ENCODE measurements at regions not wholly inside any gene's neighbourhood (a gene's known extent, or its start where the extent isn't known, plus 50 kb on each side); places are given as distances from the start of the nearest gene placed in this dataset.

DNA sequence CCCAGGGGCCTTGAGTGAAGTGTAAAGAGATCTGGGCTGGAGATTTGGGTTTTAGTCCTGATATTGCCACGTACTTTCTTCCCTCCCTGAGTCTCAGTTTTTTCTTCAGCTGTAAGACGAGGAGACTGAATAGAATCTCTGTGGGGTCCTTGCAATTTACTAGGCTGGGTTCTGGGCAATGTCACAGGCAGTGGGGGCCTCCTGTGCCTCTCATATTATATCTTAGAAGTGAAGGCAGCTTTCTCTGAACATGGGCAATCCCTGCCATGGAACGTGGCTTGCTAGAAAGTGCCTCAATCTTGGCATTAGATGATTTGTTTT, 62.0 kb upstream of the PTPRJ start:
- H3K9me3 ChIP-seq, result no peaks in the 10 kb centered on the region
- 22 to 25% methylated on average over 3 of the region's 3 CpGs for WGBS, 2 donors
- no peaks in the 10 kb centered on the region for H3K27me3 ChIP-seq
- H3K36me3 ChIP-seq, result no peaks in the 10 kb centered on the region
- peak overlapping the region in 3 of 4 donors; percentile 13 to 27 (median 24) for H3K4me3 ChIP-seq
- no peak for TF ChIP-seq POLR2A (IDR thresholded peaks at IDR 0.05)
- no peak for TF ChIP-seq EP300 (IDR thresholded peaks at IDR 0.05)
- ATAC-seq (ENCODE audit: low FRiP score in 2 of 2) (no peak), DNase-seq (no peak)
- peaks cover 43 to 60% (median 52%) of the 10 kb centered on the region in 4 donors for H3K4me1 ChIP-seq
- peak overlapping the region; percentile 69 to 83 (median 78) for H3K27ac ChIP-seq

- Histone ChIP-seq H3K4me3 (peak overlapping the region in 3 of 4 donors; percentile 13 to 27 (median 24)), H3K4me1 (peaks cover 43 to 64% (median 54%) of the 10 kb centered on the region in 4 donors), H3K27ac (peak overlapping the region; percentile 69 to 83 (median 78)), H3K9me3 (no peaks in the 10 kb centered on the region), H3K27me3 (no peaks in the 10 kb centered on the region), H3K36me3 (no peaks in the 10 kb centered on the region)
- DNase-seq, result peak in 1 of 2 donors; percentile 96
- TF ChIP-seq POLR2A (IDR thresholded peaks at IDR 0.05) (peak in 1 of 4 donors; percentile 62), CTCF (IDR thresholded peaks at IDR 0.05) (no peak), POLR2AphosphoS5 (IDR thresholded peaks at IDR 0.05) (peak; percentile 69 to 76), EP300 (IDR thresholded peaks at IDR 0.05) (peak in 3 of 4 donors; percentile 7 to 67 (median 47))
- ATAC-seq (ENCODE audit: low FRiP score in 2 of 2), result peak; percentile 93 to 96
- WGBS, 2 donors, result 26 to 30% methylated on average over 11 of the region's 11 CpGs
Measured at GRCh38 chr11:47917599-47918369, 62.6 kb upstream of the PTPRJ start.

GRCh38 chr11:47916361-47916841, 64.0 kb upstream of the PTPRJ start:
- 44 to 51% methylated on average over 9 of the region's 9 CpGs for WGBS, 2 donors
- no peak for DNase-seq
- Histone ChIP-seq H3K4me1 (peaks cover 43 to 68% (median 55%) of the 10 kb centered on the region in 4 donors), H3K9me3 (no peaks in the 10 kb centered on the region), H3K27ac (peak overlapping the region; percentile 40 to 83 (median 73)), H3K36me3 (no peaks in the 10 kb centered on the region), H3K4me3 (no peak overlapping the region), H3K27me3 (no peaks in the 10 kb centered on the region)
- TF ChIP-seq POLR2AphosphoS5 (IDR thresholded peaks at IDR 0.05) (peak in 1 of 2 donors; percentile 38), CTCF (IDR thresholded peaks at IDR 0.05) (no peak), EP300 (IDR thresholded peaks at IDR 0.05) (peak in 1 of 4 donors; percentile 8), POLR2A (IDR thresholded peaks at IDR 0.05) (no peak)
- ATAC-seq (ENCODE audit: low FRiP score in 2 of 2), result peak in 1 of 2 donors; percentile 35

DNA sequence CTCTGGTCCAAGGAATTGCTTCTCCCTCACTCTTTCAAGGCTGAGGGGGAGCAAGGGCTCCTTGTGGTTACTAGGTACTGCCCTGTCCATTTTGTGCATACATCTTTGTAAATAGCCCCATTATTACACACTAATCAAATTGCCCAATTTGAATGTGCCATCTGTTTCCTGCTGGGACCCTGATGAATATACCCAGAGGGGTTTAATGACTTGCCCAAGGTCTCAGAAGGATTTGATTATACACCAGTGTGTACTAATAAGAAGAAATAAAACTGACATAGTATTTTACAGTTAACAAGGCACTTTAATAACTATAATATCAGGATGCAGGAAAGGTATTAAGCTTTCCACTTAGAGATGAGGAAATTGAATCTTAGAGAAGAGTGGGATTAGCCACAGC, 64.6 kb upstream of the PTPRJ start:
- Histone ChIP-seq H3K27ac (peak overlapping the region in 3 of 4 donors; percentile 40 to 83 (median 79)), H3K27me3 (no peaks in the 10 kb centered on the region), H3K36me3 (no peaks in the 10 kb centered on the region), H3K4me3 (no peak overlapping the region), H3K9me3 (no peaks in the 10 kb centered on the region), H3K4me1 (peaks cover 43 to 63% (median 51%) of the 10 kb centered on the region in 4 donors)
- no peak for DNase-seq
- ATAC-seq (ENCODE audit: low FRiP score in 2 of 2), result no peak
- no peak for TF ChIP-seq CTCF (IDR thresholded peaks at IDR 0.05)

DNA sequence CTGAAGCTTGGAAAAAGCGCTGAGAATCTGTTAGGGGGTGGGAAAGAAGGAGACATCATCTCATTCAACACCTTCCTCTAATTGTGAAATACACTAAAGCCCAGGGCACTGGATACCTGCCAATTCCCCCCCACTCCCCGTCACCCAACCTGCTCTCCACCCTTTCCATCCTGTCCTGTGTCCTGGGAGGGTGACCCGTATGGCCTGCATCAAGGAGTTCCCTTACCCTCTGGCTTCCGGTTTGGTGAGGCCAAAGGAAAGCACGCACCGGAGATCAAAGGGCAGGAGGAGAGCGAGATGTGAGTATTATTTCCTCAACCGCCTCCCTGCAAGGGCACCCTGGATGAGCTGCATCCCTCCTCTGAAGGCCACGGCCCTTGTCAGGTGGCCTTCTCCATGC, 65.0 kb upstream of the PTPRJ start:
- ATAC-seq (ENCODE audit: low FRiP score in 2 of 2) (no peak), DNase-seq (no peak)
- Histone ChIP-seq H3K27me3 (no peaks in the 10 kb centered on the region), H3K4me1 (peaks cover 39 to 58% (median 48%) of the 10 kb centered on the region in 4 donors), H3K9me3 (no peaks in the 10 kb centered on the region), H3K4me3 (no peak overlapping the region), H3K27ac (peak overlapping the region; percentile 1 to 83 (median 46)), H3K36me3 (no peaks in the 10 kb centered on the region)
- TF ChIP-seq EP300 (IDR thresholded peaks at IDR 0.05) (no peak), POLR2AphosphoS5 (IDR thresholded peaks at IDR 0.05) (peak in 1 of 2 donors; percentile 43), POLR2A (IDR thresholded peaks at IDR 0.05) (no peak), CTCF (IDR thresholded peaks at IDR 0.05) (no peak)
- 44 to 46% methylated on average over 9 of the region's 9 CpGs for WGBS, 2 donors

All from upper lobe of left lung (tissue), 6 donors.